ENCODE measurements at regions not wholly inside any gene's neighbourhood (a gene's known extent, or its start where the extent isn't known, plus 50 kb on each side); places are given as distances from the start of the nearest gene placed in this dataset.

DNA sequence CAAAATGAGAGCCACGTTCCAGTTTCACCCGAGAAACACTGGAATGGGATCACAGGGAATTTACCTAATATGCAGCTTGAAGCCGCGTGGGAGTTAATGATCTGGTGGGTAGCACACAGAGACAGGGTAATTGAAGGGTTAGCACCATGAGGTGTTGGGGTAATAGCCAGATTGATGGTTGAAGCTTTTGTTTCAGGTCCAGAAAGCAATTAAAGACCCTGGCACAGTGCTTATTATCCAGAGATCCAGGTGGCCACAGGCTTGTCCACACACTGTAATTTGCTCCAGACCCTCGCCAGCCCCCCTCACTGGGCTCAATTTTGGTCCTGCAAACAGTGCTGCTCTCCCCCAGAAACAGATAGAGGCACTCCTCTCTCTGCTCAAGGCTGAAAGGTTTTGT lies 282.5 kb upstream of the ISX start:
- no peak for DNase-seq (ENCODE audit: low read depth)
- TF ChIP-seq, protein P1, sequence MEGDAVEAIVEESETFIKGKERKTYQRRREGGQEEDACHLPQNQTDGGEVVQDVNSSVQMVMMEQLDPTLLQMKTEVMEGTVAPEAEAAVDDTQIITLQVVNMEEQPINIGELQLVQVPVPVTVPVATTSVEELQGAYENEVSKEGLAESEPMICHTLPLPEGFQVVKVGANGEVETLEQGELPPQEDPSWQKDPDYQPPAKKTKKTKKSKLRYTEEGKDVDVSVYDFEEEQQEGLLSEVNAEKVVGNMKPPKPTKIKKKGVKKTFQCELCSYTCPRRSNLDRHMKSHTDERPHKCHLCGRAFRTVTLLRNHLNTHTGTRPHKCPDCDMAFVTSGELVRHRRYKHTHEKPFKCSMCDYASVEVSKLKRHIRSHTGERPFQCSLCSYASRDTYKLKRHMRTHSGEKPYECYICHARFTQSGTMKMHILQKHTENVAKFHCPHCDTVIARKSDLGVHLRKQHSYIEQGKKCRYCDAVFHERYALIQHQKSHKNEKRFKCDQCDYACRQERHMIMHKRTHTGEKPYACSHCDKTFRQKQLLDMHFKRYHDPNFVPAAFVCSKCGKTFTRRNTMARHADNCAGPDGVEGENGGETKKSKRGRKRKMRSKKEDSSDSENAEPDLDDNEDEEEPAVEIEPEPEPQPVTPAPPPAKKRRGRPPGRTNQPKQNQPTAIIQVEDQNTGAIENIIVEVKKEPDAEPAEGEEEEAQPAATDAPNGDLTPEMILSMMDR (conservative IDR thresholded peaks at IDR 0.05; ENCODE audit: control insufficient read depth, insufficient read depth, low read depth, low read length), result no peak
- H3K4me3 ChIP-seq (ENCODE audit: control insufficient read depth, low read depth, low read length), result no peak overlapping the region

DNA sequence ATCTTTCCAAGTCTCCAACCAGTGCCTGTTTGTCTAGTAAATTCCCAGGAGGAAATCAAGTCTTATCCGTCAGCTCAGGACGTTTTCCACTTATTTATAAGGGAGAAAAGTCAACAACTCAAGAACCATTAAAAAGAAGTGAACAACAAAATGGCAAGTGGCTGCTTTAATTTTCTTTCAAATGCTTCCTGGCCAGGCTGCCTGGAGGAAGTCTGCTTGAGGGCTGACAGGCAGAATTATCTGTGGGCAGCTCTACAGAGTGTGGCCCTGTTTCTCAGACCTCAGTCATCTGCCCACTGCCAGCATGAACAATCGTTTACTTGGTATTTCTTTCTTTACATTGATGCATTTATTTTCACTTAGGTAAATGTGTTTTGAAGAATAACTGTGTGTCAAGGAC lies 281.9 kb upstream of the ISX start:
- TF ChIP-seq, protein P1 (conservative IDR thresholded peaks at IDR 0.05; ENCODE audit: control insufficient read depth, insufficient read depth, low read depth, low read length), result no peak
- no peak overlapping the region for H3K4me3 ChIP-seq (ENCODE audit: control insufficient read depth, low read depth, low read length)
- no peak for DNase-seq (ENCODE audit: low read depth)

DNA sequence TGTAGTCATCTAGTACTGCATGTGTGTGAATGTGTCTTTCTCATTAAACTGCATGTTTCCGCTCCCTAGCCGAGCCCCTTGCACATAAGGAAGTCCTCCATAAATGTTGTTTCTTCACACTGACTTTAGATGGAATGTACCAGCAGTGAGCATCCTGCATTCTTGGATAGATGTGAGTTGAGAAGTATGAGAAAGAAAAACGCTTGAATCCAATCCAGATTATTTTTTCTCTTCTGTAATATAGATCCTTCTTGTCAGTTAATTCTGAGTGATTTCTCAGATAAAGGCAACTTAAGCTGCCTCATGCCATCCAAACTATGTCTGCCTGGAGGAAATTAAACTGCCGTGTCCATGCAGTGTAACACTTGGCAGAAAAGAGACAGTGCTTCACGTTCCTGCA lies 268.1 kb upstream of the ISX start:
- no peak for DNase-seq (ENCODE audit: low read depth)
- H3K4me3 ChIP-seq (ENCODE audit: control insufficient read depth, low read depth, low read length), result no peak overlapping the region
- TF ChIP-seq, protein P1 (conservative IDR thresholded peaks at IDR 0.05; ENCODE audit: control insufficient read depth, insufficient read depth, low read depth, low read length), result no peak

DNA sequence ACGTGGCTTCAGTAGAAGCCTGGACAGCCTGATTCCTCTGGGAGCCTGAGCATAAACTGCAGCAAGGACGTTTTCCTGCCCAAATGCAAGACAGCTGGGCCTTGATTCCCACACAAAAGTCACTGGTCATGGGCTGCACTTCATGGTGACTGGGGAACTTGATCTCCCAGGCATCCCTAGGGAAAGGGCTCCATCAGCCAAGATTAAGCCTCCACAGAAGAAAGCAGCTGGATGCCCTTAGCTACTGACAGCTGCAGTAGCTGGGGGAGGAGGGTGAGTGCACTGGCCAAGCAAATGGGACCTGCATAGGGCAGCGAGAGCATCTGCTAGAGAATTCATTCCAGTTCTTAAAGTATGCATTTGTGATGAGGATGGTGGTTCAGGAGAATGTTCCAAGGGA lies 267.4 kb upstream of the ISX start:
- DNase-seq (ENCODE audit: low read depth), result no peak
- no peak overlapping the region for H3K4me3 ChIP-seq (ENCODE audit: control insufficient read depth, low read depth, low read length)
- TF ChIP-seq, protein P1 (conservative IDR thresholded peaks at IDR 0.05; ENCODE audit: control insufficient read depth, insufficient read depth, low read depth, low read length), result no peak

DNA sequence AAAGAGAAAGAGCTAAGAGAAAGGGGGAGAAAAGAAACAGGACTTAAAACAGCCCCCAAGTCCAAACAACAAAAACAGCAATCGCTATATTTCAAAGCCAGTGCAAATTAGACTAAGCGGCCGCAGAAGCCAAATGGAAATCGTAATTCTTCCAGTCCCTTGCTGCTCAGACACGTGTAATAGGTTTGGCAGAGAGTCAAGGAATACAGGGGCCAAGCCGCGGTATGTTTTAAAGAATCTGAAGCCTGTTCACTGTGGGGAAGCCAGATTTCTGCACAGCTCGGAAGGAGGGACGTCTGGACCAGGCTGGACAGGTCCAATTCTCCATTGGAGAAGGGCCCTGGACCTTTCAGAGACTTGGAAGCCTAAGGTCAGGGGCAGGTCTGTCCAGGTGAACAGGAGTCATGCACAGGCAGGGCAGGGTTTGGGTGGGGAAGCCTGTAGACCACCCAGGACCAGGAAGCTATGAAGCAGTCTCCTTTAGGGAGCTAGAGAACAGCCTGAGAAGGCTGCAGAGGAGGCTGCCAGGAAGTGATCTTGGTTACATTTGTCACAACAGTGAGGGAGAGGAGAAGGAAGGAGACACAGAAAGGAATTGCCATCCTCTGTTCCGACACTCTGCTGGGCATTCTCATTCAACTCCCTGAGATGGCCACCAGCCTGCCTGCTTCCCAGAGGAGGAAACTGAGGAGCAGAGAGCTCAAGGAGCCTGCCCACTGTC lies 265.5 kb upstream of the ISX start:
- TF ChIP-seq, protein P1 (conservative IDR thresholded peaks at IDR 0.05; ENCODE audit: control insufficient read depth, insufficient read depth, low read depth, low read length), result no peak
- no peak for DNase-seq (ENCODE audit: low read depth)
- H3K4me3 ChIP-seq (ENCODE audit: control insufficient read depth, low read depth, low read length), result no peak overlapping the region

DNA sequence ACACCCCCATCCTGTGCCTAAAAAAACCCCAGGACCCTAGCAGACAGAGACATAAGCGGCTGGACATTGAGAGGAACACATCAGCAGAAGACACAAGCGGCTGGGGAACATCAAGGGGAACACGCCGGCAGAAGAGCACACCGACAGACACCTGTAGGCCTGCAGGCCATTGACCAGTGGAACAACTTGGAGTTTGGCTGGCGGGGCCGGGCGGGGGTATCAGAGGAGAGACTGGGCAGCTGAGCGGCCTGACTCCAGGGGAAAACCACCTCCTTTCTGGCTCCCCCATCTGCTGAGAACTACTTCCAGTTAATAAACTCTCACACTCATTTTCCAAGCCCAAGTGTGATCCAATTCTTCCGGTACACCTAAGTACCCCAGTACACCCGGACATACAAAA lies 264.7 kb upstream of the ISX start:
- no peak for DNase-seq (ENCODE audit: low read depth)
- H3K4me3 ChIP-seq (ENCODE audit: control insufficient read depth, low read depth, low read length), result no peak overlapping the region
- TF ChIP-seq, protein P1 (conservative IDR thresholded peaks at IDR 0.05; ENCODE audit: control insufficient read depth, insufficient read depth, low read depth, low read length), result no peak

DNA sequence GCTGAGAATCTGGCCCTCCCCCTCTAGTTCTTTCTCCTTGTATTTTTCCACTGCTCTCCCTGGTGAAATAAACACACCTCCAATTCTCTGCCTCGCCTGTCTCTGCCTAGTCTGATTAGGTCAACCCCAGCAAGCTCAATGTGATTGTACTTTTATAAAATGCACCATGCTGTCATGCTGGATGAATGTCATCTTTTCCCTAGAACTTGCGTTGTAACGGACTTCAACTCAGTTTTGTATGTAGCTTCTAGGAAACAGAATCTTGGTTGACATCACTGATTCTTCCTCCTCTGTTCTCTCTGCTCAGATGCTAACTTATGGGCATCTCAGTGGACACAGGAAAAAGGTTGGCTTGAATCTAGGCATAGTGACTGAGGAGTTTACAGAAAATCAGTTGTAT lies 261.9 kb upstream of the ISX start:
- TF ChIP-seq, protein P1 (conservative IDR thresholded peaks at IDR 0.05; ENCODE audit: control insufficient read depth, insufficient read depth, low read depth, low read length), result no peak
- H3K4me3 ChIP-seq (ENCODE audit: control insufficient read depth, low read depth, low read length), result no peak overlapping the region
- DNase-seq (ENCODE audit: low read depth), result no peak
